Right ventricle myocardium superior (tissue), 1 donor: ENCODE measurements at regions not wholly inside any gene's neighbourhood (a gene's known extent, or its start where the extent isn't known, plus 50 kb on each side); places are given as distances from the start of the nearest gene placed in this dataset.
"Not testable (repeated sequence)": the region's sequence is repeated elsewhere in the genome, so short reads cannot be mapped to it uniquely, and the experiment has no call there.

Source experiments
- ATAC-seq: fragments of 200-7000 bp; cut with Tn5 transposase; one replicate; pipeline ENCODE4 v1.9.1; 2020; ENCODE audit warnings: mild to moderate bottlenecking; ENCODE audit not compliant: poor library complexity
- DNase-seq: peaks from one replicate; pipeline ENCODE4 v3.0.0-alpha.2; 2020
- intact Hi-C: fragments of 100-400 bp; cut with DNase I; formaldehyde crosslinking; loops from one replicate; pipeline ENCODE4 v1.11.2; 2022
- donor health status: DM: no; HTN: yes; CAD: no; lungs with severe emphysema.

- ATAC-seq (no peak), DNase-seq (no peak)
- intact Hi-C loops = no loop called here
These were observed 286.1 kb downstream of the KCTD12 start for GRCh38 chr13:76600081-76600480.

DNA sequence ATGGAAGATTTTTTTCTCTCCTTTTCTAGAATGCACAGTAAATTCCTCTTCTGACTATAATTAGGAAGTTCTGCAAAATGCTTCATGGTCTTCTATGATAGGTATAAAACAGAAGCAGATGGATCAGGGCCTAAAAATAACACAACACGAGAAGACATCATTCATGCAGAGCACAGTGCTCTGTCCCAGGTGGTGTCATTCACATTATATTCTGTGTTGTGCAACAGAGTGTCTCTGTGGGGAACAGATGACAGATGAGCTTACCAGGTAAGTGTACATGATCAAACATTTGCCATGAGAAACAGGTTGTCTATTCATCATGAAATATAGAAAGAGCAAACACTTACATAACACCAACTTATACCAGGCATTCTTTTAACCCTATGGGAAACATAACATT lies 288.3 kb downstream of the KCTD12 start:
- ATAC-seq (no peak), DNase-seq (no peak)
- intact Hi-C loops = no loop called here

- ATAC-seq = no peak
- intact Hi-C loops = no loop called here
These were observed 290.0 kb downstream of the KCTD12 start for GRCh38 chr13:76596216-76596615.

GRCh38 chr13:76594435-76594834 lies 291.8 kb downstream of the KCTD12 start:
- DNase-seq = no peak
- intact Hi-C loops = no loop called here
- no peak for ATAC-seq

More at GRCh38 chr13:76596216-76596615, 290.0 kb downstream of the KCTD12 start:
- DNase-seq = no peak

GRCh38 chr13:76586842-76587241 lies 299.4 kb downstream of the KCTD12 start:
- intact Hi-C loops = no loop called here
- ATAC-seq = no peak
- no peak for DNase-seq

DNA sequence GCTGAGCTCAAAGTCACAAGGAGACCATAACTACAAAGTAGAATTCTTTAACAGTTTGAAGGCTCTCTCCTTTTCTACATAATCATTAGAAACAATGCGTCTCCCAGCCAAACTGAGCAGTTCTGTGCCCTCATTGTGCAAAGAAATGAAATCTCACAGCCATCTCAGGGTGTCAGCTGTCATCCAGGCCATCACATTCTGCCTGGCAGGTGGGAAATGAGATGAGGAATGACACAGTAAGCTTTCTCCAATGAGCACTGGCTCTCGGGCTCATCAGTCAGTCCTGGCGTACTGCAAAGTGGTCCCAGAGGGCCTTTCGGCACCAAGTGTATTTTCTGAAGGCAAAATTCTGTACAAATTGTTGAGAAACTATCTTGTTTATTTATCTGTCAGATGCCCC lies 306.5 kb downstream of the KCTD12 start:
- intact Hi-C loops = no loop called here
- ATAC-seq = no peak
- no peak for DNase-seq

DNA sequence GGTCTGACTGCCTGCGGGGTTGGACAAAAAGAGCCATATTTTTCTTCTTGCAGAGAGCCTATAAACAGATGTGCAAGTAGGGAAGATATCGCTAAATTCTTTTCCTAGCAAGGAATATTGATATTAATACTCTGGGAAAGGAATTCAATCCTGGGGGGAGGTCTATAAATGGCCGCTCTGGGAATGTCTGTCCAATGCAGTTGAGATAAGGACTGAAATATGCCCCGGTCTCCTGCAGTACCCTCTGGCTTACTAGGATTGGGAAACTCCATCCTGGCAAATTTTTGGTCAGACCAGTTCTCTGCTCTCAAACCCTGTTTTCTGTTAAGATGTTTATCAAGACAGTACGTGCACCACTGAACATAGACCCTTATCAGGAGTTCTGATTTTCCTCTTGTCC lies 310.6 kb downstream of the KCTD12 start:
- intact Hi-C loops, DNase-seq, ATAC-seq: not testable (repeated sequence)

GRCh38 chr13:76570510-76570971 lies 315.7 kb downstream of the KCTD12 start:
- intact Hi-C loops = no loop called here
- no peak for DNase-seq
- ATAC-seq = no peak

- intact Hi-C loops = no loop called here
- DNase-seq = no peak
These were observed 329.6 kb downstream of the KCTD12 start for GRCh38 chr13:76556627-76557026.

GRCh38 chr13:76552807-76553206 lies 333.4 kb downstream of the KCTD12 start:
- no peak for ATAC-seq
- no peak for DNase-seq
- intact Hi-C loops = no loop called here

More at GRCh38 chr13:76556627-76557026, 329.6 kb downstream of the KCTD12 start:
- no peak for ATAC-seq

DNA sequence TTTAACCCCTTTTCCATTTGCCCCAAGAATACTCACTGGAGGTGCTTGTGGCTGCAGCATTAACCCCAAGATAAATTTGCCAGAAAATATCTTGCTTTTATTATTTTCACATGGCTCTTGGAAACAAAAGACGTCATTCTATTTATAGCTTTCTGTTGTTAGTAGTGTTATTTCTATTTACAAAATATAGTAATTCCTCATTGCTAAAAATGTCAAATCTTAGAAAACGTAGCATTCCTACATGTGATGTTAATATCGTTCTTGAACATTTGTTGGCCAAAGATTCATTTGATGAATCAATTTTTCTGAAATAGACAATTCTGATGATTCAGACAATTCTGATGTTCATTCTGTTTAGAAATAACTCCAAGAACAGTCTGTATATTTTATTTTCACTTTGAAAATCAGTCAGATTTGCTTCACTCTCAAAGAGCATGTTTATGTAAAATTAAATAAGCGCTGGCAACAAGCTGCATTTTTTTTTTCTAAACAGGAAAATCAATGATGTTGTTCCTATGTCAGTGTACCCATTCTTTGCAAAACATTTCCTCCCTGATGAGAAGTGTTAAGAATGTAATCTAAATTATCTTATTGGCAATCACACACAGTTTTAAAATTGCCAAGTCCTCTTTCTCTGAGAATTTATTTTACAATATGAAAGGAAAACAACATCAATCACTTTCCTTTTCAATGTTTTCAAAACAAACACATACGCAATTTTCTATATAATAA lies 334.0 kb downstream of the KCTD12 start:
- no peak for ATAC-seq
- intact Hi-C loops = no loop called here
- DNase-seq = no peak

DNA sequence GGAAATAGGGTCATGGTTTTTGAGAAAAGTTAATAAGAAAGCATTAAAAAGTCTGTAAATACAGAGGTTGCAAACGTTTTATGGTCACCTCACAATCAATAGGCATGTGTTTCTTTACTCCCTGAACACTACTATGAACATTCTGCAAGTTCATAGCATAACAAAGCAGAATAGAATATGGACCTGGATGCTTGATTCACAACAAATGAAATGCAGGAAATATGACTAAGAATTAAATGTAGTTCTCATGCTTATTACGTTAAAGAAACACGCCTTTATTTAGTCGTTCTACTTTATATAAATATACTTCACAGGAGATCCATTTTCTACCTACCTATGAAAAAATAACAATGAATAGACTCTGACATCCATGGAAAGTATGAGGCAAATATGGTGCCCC lies 344.0 kb downstream of the KCTD12 start:
- ATAC-seq = no peak
- intact Hi-C loops = no loop called here
- DNase-seq = no peak

- ATAC-seq = no peak
- no peak for DNase-seq
- intact Hi-C loops = no loop called here
These were observed 348.2 kb downstream of the KCTD12 start for GRCh38 chr13:76538004-76538403.

DNA sequence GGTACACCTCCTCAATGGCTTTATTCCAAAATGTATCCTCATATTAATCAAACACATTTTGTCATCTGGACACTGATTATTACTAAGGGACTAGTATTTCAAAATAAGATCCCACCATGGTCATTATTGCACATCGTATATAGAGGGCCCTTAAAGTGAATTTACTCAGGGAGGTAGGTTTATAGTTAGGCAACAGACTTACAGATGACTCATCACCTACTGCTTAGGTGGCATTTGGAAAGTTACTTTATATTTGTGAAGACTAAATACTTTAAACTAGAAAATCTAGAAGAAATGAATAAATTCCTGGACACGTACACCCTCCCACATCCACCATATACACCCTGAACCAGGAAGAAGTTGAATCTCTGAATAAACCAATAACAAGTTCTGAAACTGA lies 353.0 kb downstream of the KCTD12 start:
- DNase-seq (no peak), ATAC-seq (no peak)
- intact Hi-C loops = no loop called here

DNA sequence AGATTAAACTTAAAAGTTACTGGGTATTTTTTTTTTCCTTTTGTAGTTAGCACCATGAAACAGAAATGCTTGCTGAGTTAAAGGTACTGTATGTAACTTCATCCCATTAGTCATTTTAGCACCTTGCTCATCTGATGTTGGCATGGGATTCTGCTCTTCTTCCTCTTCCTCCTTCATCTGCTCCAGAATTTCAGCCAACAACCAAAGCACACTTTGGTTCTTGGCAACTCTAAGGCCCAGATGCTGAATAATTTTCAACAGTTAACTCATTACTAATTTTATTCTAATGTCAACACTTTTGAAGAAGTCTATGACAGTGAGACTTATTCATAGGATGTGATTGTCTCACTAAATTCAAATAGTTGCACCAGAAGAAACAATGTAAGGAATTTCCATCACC lies 359.2 kb downstream of the KCTD12 start:
- ATAC-seq (no peak), DNase-seq (no peak)
- intact Hi-C loops = no loop called here

GRCh38 chr13:76523740-76524340 lies 362.4 kb downstream of the KCTD12 start:
- ATAC-seq (no peak), DNase-seq (no peak)
- intact Hi-C loops = no loop called here

DNA sequence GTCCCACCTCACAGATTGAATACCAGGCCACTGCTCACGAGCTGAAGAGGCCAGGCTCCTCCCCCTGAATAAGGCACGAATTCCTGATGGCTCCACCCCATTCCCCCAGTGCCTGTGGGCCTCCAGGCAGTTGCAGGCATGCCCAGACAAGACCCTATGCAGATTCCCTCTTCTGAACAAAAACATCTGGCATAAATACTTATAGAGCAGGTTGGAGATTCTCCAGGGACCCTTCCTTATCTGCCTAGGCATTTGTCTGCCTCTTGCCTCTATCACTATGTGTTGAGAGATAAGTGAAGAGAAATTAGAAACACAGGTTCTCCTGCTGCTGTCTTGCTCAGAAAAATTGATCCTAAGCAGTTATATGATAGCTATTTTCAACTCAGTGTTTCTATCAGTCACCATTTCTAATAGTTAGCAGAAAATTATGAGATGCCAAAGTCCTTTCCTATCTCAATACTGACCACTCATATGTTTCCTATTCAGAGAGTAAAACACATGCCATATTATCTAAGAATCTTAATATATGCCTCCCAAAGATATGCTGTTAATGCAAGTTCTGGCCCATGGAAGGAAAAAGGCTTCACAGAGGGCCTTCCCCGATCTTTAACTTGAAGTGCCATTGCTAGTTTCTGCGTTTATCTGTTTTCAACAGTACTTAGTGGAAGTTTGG lies 364.0 kb downstream of the KCTD12 start:
- intact Hi-C loops = no loop called here
- ATAC-seq (no peak), DNase-seq (no peak)

- intact Hi-C loops = no loop called here
- DNase-seq = no peak
- no peak for ATAC-seq
These were observed 366.5 kb downstream of the KCTD12 start for GRCh38 chr13:76519685-76520084.

GRCh38 chr13:76516586-76516985 lies 369.6 kb downstream of the KCTD12 start:
- no peak for ATAC-seq
- intact Hi-C loops = no loop called here
- DNase-seq = no peak

GRCh38 chr13:76516013-76516412 lies 370.2 kb downstream of the KCTD12 start:
- ATAC-seq (no peak), DNase-seq (no peak)
- intact Hi-C loops = no loop called here
